GM12891 (cell line): ENCODE measurements at regions not wholly inside any gene's neighbourhood (a gene's known extent, or its start where the extent isn't known, plus 50 kb on each side); places are given as distances from the start of the nearest gene placed in this dataset.

Experiments
- DNase-seq: peaks from one replicate; pipeline ENCODE4 v3.0.0; 2011; ENCODE audit warnings: low spot score; ENCODE audit not compliant: insufficient read length
- FAIRE-seq: peaks from 2 replicates; lab custom pipeline; 2011; peaks lifted over from hg19 to GRCh38; lab: Jason Lieb, UNC
- PAX5 ChIP-seq: IDR thresholded peaks from 2 replicates; pipeline ENCODE4 v1.6.1; 2011; ENCODE audit warnings: low read length, moderate library complexity, mild to moderate bottlenecking; ENCODE audit not compliant: insufficient read depth, severe bottlenecking
- POLR2A ChIP-seq: IDR thresholded peaks from 2 replicates; pipeline ENCODE4 v1.6.1; 2011; ENCODE audit warnings: low read depth, low read length, control low read depth
- POLR2AphosphoS5 ChIP-seq: IDR thresholded peaks from 2 replicates; pipeline ENCODE4 v1.6.1; 2011; ENCODE audit warnings: low read depth, low read length, control low read depth
- POU2F2 ChIP-seq: IDR thresholded peaks from 2 replicates; pipeline ENCODE4 v1.6.1; 2011; ENCODE audit warnings: low read depth, mild to moderate bottlenecking, control low read depth, low read length, moderate library complexity
- SPI1 ChIP-seq: IDR thresholded peaks from 2 replicates; pipeline ENCODE4 v1.6.1; 2011; ENCODE audit warnings: low read depth, low read length, control low read depth
- TAF1 ChIP-seq: IDR thresholded peaks from 2 replicates; pipeline ENCODE4 v1.6.1; 2011; ENCODE audit warnings: low read depth, low read length, control low read depth

DNA sequence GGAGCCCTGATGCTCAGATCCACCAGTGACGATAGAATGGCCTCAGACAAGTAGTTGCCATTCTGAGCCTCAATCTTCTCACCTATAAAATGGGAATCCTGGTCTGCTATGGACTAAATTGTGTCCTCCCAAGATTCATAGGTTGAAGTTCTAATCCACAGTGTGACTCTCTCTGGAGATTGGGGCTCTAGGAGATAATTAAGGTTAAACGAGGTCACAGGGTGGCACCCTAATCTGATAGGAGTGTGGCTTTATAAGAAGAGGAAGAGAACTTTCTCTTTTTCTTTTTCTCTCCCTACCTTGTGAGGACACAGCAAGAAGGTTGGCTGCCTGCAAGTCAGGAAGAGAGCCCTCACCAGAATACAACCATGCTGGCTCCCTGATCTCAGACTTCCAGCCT lies 214.1 kb downstream of the KATNAL1 start:
- DNase-seq (no peak), FAIRE-seq (no peak)
- no peak for TF ChIP-seq TAF1
- no peak for TF ChIP-seq POLR2A
- TF ChIP-seq SPI1, result no peak
- TF ChIP-seq PAX5, result no peak
- no peak for TF ChIP-seq POU2F2
- TF ChIP-seq POLR2AphosphoS5, result no peak

DNA sequence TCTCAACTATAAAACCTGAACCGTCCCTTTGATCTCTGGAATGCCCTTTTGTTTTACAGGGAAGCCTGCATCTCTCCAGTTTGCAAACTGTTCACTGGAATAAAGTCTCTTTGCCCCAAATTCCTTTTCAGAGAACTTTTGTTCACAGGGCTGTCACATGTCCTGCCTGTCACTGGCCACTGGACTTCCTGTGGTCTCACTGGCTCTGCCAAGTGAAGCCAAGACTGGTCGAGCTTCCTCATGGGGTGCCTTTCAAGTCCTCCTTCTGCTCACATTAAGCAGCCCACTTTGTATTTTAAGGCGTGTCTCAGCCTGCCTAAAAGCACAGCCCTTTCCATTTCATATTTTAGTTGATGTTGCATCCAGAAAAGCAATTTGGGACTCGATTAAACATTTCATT lies 215.7 kb downstream of the KATNAL1 start:
- TF ChIP-seq PAX5 (no peak), POLR2A (no peak), POLR2AphosphoS5 (no peak), SPI1 (no peak), POU2F2 (no peak), TAF1 (no peak)
- no peak for FAIRE-seq
- DNase-seq, result no peak

DNA sequence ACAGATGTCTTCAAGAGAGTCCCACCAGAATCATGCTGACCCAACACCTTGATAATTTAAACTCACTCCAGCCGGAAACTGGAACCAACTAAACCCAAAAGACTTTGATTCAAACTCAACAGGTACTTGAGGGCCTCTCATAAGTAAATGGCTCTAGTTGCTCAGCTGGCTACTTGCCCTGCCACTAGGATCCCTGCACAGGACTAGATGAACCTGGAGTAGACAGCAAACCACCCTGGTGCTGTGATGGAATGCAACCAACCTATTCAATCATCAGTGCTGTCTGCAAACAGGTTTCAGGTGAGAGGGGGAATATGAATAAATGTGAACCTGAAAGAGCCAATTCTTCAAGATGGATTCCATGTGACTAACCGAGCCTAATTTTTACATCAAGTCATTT lies 216.3 kb downstream of the KATNAL1 start:
- DNase-seq, result no peak
- TF ChIP-seq POLR2A (no peak), POLR2AphosphoS5 (no peak), POU2F2 (no peak), PAX5 (no peak), TAF1 (no peak), SPI1 (no peak)
- FAIRE-seq, result no peak

DNA sequence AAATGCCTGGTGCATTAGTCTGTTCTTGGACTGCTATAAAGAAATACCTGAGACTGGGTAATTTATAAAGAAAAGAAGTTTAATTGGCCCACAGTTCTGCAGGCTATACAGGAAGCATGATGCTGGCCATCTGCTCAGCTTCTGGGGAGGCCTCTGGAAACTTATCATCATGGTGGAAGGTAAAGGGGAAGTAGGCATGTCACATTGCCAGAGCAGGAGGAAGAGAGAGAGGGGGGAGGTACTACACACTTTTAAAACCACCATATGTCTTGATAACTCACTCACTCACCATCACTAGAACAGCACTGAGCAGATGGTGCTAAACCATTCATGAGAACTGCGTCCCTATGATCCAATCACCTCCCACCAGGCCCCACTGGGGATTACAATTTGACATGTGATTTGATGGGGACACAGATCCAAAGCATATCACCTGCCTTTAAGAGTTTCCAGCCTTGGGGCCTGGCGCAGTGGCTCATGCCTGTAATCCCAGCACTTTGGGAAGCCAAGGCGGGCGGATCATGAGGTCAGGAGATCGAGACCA lies 219.0 kb downstream of the KATNAL1 start:
- TF ChIP-seq POU2F2 (no peak), POLR2AphosphoS5 (no peak), SPI1 (no peak; the same call in 1 of the 2 replicates), POLR2A (no peak), TAF1 (no peak), PAX5 (no peak)
- DNase-seq (no peak), FAIRE-seq (no peak)

DNA sequence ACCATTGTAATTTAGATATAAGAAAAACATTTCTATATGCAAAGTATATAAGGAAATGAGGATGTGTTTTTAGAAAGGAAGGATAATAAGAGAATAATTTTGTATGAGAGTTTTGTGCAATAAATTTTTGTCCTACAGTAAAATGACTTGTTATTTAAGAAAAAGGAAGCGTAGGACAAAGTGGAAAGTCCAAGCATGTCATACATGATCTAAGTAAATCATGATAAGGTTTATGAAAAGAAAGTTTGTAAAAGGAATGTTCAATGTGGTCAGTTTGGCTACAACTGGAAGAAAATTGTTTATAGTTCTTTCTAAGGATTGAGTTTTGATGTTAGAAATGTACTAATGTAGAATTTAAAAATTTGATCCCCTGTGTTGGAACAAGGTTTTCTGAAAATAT lies 222.3 kb downstream of the KATNAL1 start:
- FAIRE-seq, result no peak
- TF ChIP-seq SPI1 (no peak), POLR2A (no peak), TAF1 (no peak), POU2F2 (no peak), PAX5 (no peak), POLR2AphosphoS5 (no peak)
- no peak for DNase-seq

DNA sequence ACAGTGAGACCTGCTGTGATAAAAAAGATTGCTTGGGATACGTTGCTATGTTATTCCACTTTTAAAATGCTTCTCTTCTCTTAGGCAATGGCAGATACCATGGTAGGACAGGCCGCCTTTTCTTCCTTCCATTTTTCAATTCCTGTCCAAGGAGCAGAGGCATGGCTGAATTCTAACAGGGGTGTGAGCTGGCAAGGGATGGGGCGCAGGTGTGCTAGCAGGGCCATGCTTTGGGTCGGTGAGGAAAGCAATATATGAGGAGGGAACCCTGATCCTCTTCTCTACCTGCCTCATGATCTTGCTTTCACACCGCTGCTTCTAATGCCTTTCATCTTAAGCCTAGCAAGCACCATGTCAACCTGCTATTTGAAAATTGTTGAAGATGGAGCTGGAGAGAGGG lies 225.0 kb downstream of the KATNAL1 start:
- FAIRE-seq, result no peak
- no peak for TF ChIP-seq SPI1
- no peak for TF ChIP-seq POLR2AphosphoS5
- no peak for TF ChIP-seq POLR2A
- no peak for TF ChIP-seq POU2F2
- no peak for TF ChIP-seq TAF1
- TF ChIP-seq PAX5, result no peak
- DNase-seq, result no peak

DNA sequence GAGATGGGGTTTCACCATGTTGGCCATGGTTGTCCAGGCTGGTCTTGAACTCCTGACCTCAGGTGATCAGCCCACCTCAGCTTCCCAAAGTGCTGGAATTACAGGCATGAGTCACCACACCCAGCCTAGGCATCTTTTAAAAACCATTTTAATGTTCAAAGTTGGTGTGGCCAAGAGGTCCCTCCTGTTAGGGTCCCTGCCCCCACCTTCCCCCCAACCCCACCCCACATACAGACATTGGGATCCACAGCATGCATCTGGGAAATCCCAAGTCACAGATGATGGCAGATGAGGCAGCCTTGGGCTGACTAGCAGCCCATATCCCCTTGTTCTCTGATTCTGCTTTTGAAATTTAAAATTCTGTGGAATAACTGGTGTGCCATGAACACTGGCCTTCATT lies 226.0 kb downstream of the KATNAL1 start:
- no peak for TF ChIP-seq SPI1
- no peak for TF ChIP-seq POLR2AphosphoS5
- TF ChIP-seq PAX5, result no peak
- no peak for FAIRE-seq

DNA sequence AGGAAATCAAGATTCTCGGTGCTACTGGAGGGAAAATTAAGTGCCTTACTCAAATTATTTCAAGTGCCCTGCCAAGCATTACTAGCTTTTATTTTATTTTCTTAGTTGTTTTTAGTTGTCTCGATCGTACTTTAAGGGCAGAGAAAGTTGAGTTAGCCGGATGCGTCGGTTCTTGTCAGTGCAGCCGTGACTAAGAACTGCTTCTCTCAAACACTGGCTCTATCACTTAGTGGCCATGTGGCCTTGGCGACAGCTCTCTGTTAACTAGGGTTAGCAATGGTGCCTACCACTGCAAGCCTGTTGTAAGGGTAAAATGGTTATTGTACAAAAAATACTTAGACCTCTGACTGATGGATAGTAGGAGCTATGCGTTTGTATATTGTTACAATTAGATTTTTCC lies 227.8 kb downstream of the KATNAL1 start:
- TF ChIP-seq SPI1, result no peak
- no peak for TF ChIP-seq POLR2AphosphoS5
- no peak for TF ChIP-seq POU2F2
- TF ChIP-seq PAX5, result no peak
- no peak for TF ChIP-seq POLR2A
- TF ChIP-seq TAF1, result no peak
- DNase-seq (no peak), FAIRE-seq (no peak)

More for the DNA sequence above, 226.0 kb downstream of the KATNAL1 start:
- no peak for DNase-seq

DNA sequence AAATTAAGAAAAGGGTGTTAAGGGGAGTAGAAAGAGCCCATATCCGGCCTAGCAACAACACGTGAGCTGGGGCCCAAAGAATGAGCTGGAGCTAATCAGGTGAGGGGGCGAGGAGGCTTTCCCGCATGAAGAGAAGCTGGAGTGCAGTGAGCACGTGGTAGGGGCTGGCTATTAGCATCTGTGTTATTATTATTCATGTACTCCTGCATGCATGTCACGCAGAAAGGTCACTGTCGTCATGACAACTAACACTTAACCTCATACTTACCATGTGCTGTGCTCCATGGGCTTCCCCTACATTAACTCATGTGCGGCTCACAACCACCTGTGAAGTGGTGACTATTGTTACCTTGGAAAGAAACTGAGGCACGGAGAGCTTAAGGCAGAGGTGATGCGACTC lies 227.6 kb upstream of the UBL3 start:
- TF ChIP-seq SPI1, result no peak
- TF ChIP-seq POLR2A, result no peak
- no peak for TF ChIP-seq POLR2AphosphoS5
- TF ChIP-seq POU2F2, result no peak
- TF ChIP-seq PAX5, result no peak
- no peak for TF ChIP-seq TAF1
- no peak for DNase-seq
- FAIRE-seq, result no peak

DNA sequence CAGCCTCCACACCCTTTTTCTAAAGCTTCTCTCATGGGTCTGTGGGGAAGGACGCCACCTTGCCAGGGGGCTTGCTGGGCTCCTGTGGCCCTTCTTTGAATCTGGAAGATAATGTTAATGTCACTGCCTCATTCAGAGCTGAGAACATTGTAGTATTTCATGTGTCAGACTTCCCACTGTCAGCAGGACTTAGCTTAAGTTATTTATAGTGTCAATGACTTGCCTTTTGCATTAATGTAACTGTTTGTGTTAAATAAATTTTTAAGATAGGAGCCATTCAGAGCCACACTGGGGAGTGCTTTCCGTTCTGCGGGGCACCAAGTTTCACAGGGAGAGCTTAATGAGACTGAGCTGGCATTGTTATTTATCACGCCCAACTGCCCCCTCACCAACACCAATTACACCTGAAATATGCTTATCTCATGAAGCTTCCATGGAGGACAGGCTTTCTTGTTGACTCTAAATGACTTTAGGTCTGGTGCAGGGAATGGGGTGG lies 226.9 kb upstream of the UBL3 start:
- TF ChIP-seq PAX5 (no peak), POLR2A (no peak)
- DNase-seq (no peak), FAIRE-seq (no peak)

DNA sequence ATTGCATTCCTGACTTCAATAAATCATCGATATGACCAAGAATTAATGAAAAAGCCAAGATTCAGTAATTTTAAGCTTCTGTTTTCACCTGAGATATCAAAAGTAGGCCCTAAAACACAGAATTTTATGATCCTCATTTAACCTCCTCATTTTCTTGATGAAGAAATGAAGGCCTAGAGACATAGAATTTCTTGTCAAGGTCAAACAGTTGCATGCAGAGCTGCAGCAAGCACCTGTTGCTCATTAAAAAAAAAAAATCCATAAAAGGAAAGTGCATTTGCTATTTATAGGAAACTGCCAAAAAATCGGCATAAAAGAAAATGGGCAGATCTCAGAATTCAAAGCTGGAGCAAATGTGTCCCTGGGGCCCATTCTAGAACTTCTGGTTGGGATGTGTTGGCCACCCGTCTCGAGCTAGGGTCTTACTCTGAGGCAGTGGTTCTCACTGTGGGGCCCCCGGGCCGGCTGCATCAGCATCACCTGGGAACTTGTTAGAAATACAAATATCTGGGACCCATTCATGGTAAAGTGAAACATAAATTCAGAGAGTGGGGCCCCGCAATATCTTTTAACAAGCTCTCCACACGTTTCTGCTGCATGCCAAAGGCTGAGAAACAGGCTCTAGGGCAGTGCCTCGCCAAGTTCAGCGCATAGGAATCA lies 224.7 kb upstream of the UBL3 start:
- FAIRE-seq (no peak), DNase-seq (no peak)
- TF ChIP-seq PAX5, result no peak
- no peak for TF ChIP-seq POLR2A
- TF ChIP-seq POLR2AphosphoS5, result no peak
- TF ChIP-seq TAF1, result no peak
- TF ChIP-seq POU2F2, result no peak
- TF ChIP-seq SPI1, result no peak
